ENCODE measurements at regions not wholly inside any gene's neighbourhood (a gene's known extent, or its start where the extent isn't known, plus 50 kb on each side); places are given as distances from the start of the nearest gene placed in this dataset.

DNA sequence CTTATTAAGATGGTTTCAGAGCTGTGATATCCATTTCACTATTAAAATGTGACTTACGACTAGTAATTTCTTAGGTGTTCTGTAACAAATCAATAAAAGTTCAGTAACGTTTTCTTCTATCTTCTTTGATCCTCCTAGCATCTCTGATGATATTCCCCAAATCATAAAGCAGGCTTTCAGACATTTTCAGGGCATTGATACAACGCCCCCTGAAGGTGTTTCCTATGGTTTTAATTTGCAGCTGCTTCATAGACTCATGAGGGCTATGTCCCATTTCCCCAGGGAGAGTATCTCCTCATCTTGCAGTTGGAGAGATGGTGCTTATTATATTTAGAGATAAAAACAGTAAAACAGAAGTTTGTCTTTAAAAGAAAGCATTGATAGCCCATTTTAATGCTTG, 246.8 kb upstream of the CNTN3 start:
- Histone ChIP-seq H3F3A (ENCODE audit: control insufficient read depth, insufficient read depth) (no peaks in the 10 kb centered on the region), H3K27ac (ENCODE audit: low read depth, low read length) (no peak overlapping the region), H3K79me2 (ENCODE audit: control insufficient read depth, low read length) (no peaks in the 10 kb centered on the region), H3K4me3 (ENCODE audit: low read length) (no peak overlapping the region), H3K27me3 (ENCODE audit: control insufficient read depth, low read length) (no peaks in the 10 kb centered on the region), H4K20me1 (ENCODE audit: control insufficient read depth, insufficient read depth, low read depth, low read length) (no peaks in the 10 kb centered on the region), H3K4me1 (ENCODE audit: control insufficient read depth, low read length) (no peaks in the 10 kb centered on the region), H3K9me3 (ENCODE audit: control insufficient read depth, insufficient read depth, low read length) (no peaks in the 10 kb centered on the region), H3K36me3 (ENCODE audit: control insufficient read depth, low read length) (no peaks in the 10 kb centered on the region), H3K9me2 (replicated peaks; ENCODE audit: control insufficient read depth, low read length) (no peaks in the 10 kb centered on the region), H3K4me2 (ENCODE audit: low read length) (no peak overlapping the region)
- TF ChIP-seq, protein P1, sequence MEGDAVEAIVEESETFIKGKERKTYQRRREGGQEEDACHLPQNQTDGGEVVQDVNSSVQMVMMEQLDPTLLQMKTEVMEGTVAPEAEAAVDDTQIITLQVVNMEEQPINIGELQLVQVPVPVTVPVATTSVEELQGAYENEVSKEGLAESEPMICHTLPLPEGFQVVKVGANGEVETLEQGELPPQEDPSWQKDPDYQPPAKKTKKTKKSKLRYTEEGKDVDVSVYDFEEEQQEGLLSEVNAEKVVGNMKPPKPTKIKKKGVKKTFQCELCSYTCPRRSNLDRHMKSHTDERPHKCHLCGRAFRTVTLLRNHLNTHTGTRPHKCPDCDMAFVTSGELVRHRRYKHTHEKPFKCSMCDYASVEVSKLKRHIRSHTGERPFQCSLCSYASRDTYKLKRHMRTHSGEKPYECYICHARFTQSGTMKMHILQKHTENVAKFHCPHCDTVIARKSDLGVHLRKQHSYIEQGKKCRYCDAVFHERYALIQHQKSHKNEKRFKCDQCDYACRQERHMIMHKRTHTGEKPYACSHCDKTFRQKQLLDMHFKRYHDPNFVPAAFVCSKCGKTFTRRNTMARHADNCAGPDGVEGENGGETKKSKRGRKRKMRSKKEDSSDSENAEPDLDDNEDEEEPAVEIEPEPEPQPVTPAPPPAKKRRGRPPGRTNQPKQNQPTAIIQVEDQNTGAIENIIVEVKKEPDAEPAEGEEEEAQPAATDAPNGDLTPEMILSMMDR (IDR thresholded peaks at IDR 0.05; ENCODE audit: low read depth, low read length, poor library complexity, severe bottlenecking) = no peak

DNA sequence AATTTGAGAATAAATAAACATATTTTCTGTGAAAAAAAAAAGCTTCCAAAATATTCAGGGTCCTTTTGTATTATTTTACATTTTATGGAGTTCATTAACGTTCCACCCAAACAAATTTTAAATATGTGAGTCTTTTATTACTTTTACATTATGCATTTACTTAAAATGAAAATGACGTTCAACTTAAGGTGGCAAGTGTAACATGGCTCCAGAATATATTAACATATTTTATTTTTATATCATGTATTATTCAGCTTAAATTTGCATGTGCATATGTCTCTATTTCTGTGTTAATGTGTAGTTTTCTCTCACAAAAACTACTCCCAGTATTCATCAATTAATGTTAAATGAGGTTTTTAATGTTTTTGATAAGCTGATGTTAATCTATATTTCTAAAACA, 243.6 kb upstream of the CNTN3 start:
- TF ChIP-seq, protein P1 (IDR thresholded peaks at IDR 0.05; ENCODE audit: low read depth, low read length, poor library complexity, severe bottlenecking) = no peak
- no peak for TF ChIP-seq EZH2phosphoT487 (IDR thresholded peaks at IDR 0.05; ENCODE audit: borderline replicate concordance, low read length)
- H3K79me2 ChIP-seq (ENCODE audit: control insufficient read depth, low read length) = no peaks in the 10 kb centered on the region
- no peaks in the 10 kb centered on the region for H3K9me2 ChIP-seq (replicated peaks; ENCODE audit: control insufficient read depth, low read length)
- no peaks in the 10 kb centered on the region for H3K4me1 ChIP-seq (ENCODE audit: control insufficient read depth, low read length)
- no peak overlapping the region for H3K4me3 ChIP-seq (ENCODE audit: low read length)
- H3K4me2 ChIP-seq (ENCODE audit: low read length) = no peak overlapping the region
- H3K27ac ChIP-seq (ENCODE audit: low read depth, low read length) = no peak overlapping the region
- no peaks in the 10 kb centered on the region for H4K20me1 ChIP-seq (ENCODE audit: control insufficient read depth, insufficient read depth, low read depth, low read length)
- no peaks in the 10 kb centered on the region for H3K27me3 ChIP-seq (ENCODE audit: control insufficient read depth, low read length)
- no peaks in the 10 kb centered on the region for H3F3A ChIP-seq (ENCODE audit: control insufficient read depth, insufficient read depth)
- no peaks in the 10 kb centered on the region; the same call in 1 of the 2 replicates for H3K9me3 ChIP-seq (ENCODE audit: control insufficient read depth, insufficient read depth, low read length)
- no peaks in the 10 kb centered on the region for H3K36me3 ChIP-seq (ENCODE audit: control insufficient read depth, low read length)

DNA sequence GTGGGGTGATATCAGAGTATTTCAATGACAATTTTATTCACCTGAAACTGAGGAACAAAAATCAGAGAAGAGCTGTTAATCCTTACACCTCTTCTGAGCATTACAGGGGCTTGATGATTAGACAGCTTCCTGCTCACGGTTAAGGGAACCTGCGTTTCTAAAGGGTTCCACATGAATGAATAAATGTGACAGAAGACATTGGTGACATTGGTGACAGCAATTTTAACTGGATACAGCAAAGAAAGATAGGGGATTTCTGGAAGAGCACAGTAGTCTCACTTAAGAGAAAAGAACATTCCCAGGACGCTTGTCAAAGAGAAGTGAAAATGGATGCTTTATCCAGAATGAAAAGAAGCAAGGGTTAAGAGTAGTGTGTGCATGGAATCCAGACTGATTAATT, 235.9 kb upstream of the CNTN3 start:
- Histone ChIP-seq H4K20me1 (ENCODE audit: control insufficient read depth, insufficient read depth, low read depth, low read length) (no peaks in the 10 kb centered on the region), H3K79me2 (ENCODE audit: control insufficient read depth, low read length) (no peaks in the 10 kb centered on the region), H3K4me3 (ENCODE audit: low read length) (no peak overlapping the region), H3K27ac (ENCODE audit: low read depth, low read length) (no peak overlapping the region), H3K4me1 (ENCODE audit: control insufficient read depth, low read length) (no peaks in the 10 kb centered on the region), H3K4me2 (ENCODE audit: low read length) (no peak overlapping the region), H3F3A (ENCODE audit: control insufficient read depth, insufficient read depth) (no peaks in the 10 kb centered on the region), H3K9me3 (ENCODE audit: control insufficient read depth, insufficient read depth, low read length) (no peaks in the 10 kb centered on the region), H3K9me2 (replicated peaks; ENCODE audit: control insufficient read depth, low read length) (no peaks in the 10 kb centered on the region), H3K27me3 (ENCODE audit: control insufficient read depth, low read length) (no peaks in the 10 kb centered on the region), H3K36me3 (ENCODE audit: control insufficient read depth, low read length) (no peaks in the 10 kb centered on the region)
- TF ChIP-seq, protein P1 (IDR thresholded peaks at IDR 0.05; ENCODE audit: low read depth, low read length, poor library complexity, severe bottlenecking) = no peak
- no peak for TF ChIP-seq EZH2phosphoT487 (IDR thresholded peaks at IDR 0.05; ENCODE audit: borderline replicate concordance, low read length)

DNA sequence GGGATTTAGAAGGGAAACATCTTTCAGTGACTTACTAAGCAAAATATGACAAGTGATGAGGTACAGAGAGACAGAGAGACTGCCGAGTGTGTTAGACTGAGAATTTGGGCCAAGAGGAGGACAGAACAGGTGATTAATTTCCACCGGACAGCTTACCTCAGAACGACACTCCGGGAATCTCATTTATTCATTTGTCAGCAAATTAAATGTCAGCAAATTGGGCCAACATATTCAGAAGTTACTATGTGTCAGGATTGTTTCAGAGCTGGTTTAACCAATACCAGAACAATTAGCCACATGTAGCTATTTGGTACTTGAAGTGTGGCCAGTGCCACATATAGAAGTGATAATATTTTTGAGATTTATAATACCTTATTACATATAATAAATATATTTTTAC, 232.6 kb upstream of the CNTN3 start:
- H3K9me3 ChIP-seq (ENCODE audit: control insufficient read depth, insufficient read depth, low read length) = no peaks in the 10 kb centered on the region
- H3K9me2 ChIP-seq (replicated peaks; ENCODE audit: control insufficient read depth, low read length) = no peaks in the 10 kb centered on the region
- no peaks in the 10 kb centered on the region for H3K4me1 ChIP-seq (ENCODE audit: control insufficient read depth, low read length)
- no peaks in the 10 kb centered on the region for H3K36me3 ChIP-seq (ENCODE audit: control insufficient read depth, low read length)
- no peak overlapping the region for H3K27ac ChIP-seq (ENCODE audit: low read depth, low read length)
- H3K79me2 ChIP-seq (ENCODE audit: control insufficient read depth, low read length) = no peaks in the 10 kb centered on the region
- no peaks in the 10 kb centered on the region for H3K27me3 ChIP-seq (ENCODE audit: control insufficient read depth, low read length)
- H3K4me2 ChIP-seq (ENCODE audit: low read length) = no peak overlapping the region
- H3F3A ChIP-seq (ENCODE audit: control insufficient read depth, insufficient read depth) = no peaks in the 10 kb centered on the region
- TF ChIP-seq, protein P1 (IDR thresholded peaks at IDR 0.05; ENCODE audit: low read depth, low read length, poor library complexity, severe bottlenecking) = no peak
- TF ChIP-seq EZH2phosphoT487 (IDR thresholded peaks at IDR 0.05; ENCODE audit: borderline replicate concordance, low read length) = no peak
- no peaks in the 10 kb centered on the region for H4K20me1 ChIP-seq (ENCODE audit: control insufficient read depth, insufficient read depth, low read depth, low read length)
- H3K4me3 ChIP-seq (ENCODE audit: low read length) = no peak overlapping the region

Data from DOHH2 (cell line).